ENCODE measurements at regions not wholly inside any gene's neighbourhood (a gene's known extent, or its start where the extent isn't known, plus 50 kb on each side); places are given as distances from the start of the nearest gene placed in this dataset.

GRCh38 chr1:29452463-29453230 is 216.3 kb downstream of the PTPRU start:
- Histone ChIP-seq H3K27ac (no peak overlapping the region), H3K4me3 (no peak overlapping the region), H3K36me3 (no peaks in the 10 kb centered on the region), H3K27me3 (peaks cover 62% of the 10 kb centered on the region), H3K4me1 (no peaks in the 10 kb centered on the region), H3K9me3 (no peaks in the 10 kb centered on the region)
- 47% methylated on average over 3 of the region's 10 CpGs; no CpG with 5 or more reads in 1 of the 2 donors for WGBS, 2 donors (ENCODE audit: low coverage in 1 of 2)
- TF ChIP-seq POLR2AphosphoS5 (IDR thresholded peaks at IDR 0.05) (no peak), EP300 (IDR thresholded peaks at IDR 0.05) (no peak), POLR2A (IDR thresholded peaks at IDR 0.05) (no peak)
- TF ChIP-seq, protein P1, sequence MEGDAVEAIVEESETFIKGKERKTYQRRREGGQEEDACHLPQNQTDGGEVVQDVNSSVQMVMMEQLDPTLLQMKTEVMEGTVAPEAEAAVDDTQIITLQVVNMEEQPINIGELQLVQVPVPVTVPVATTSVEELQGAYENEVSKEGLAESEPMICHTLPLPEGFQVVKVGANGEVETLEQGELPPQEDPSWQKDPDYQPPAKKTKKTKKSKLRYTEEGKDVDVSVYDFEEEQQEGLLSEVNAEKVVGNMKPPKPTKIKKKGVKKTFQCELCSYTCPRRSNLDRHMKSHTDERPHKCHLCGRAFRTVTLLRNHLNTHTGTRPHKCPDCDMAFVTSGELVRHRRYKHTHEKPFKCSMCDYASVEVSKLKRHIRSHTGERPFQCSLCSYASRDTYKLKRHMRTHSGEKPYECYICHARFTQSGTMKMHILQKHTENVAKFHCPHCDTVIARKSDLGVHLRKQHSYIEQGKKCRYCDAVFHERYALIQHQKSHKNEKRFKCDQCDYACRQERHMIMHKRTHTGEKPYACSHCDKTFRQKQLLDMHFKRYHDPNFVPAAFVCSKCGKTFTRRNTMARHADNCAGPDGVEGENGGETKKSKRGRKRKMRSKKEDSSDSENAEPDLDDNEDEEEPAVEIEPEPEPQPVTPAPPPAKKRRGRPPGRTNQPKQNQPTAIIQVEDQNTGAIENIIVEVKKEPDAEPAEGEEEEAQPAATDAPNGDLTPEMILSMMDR (IDR thresholded peaks at IDR 0.05), result no peak
- no peak for ATAC-seq

- Histone ChIP-seq H3K27me3 (peaks cover 60% of the 10 kb centered on the region), H3K36me3 (no peaks in the 10 kb centered on the region), H3K27ac (no peak overlapping the region), H3K4me3 (no peak overlapping the region), H3K9me3 (no peaks in the 10 kb centered on the region), H3K4me1 (no peaks in the 10 kb centered on the region)
- 74 to 80% methylated on average over 1 to 3 of the region's 16 CpGs for WGBS, 2 donors (ENCODE audit: low coverage in 1 of 2)
- TF ChIP-seq EP300 (IDR thresholded peaks at IDR 0.05), result no peak
- no peak for TF ChIP-seq POLR2AphosphoS5 (IDR thresholded peaks at IDR 0.05)
- TF ChIP-seq, protein P1 (IDR thresholded peaks at IDR 0.05), result no peak
- TF ChIP-seq POLR2A (IDR thresholded peaks at IDR 0.05), result no peak
- no peak for ATAC-seq
These were observed 215.1 kb downstream of the PTPRU start for GRCh38 chr1:29451368-29451892.

DNA sequence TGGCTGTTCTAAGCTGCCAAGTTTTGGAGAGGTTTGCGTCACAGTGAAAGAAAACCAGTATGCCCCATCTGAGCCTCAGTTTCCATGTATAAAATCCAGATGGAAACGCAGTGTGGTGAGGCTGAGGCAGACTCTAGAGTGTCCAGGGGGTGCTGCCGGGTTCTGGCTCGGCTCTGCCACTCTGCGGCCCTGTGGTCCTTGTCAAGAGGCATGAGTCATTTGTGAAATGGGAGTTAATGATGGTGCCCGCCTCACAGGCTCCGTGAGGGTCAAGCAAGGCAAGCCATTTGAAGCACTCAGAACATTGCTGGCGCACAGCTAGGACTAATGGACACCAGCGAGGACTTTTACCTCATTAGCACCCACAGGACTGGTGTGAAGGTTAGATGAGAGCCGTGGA is 214.3 kb downstream of the PTPRU start:
- peaks cover 63% of the 10 kb centered on the region for H3K27me3 ChIP-seq
- H3K27ac ChIP-seq, result no peak overlapping the region
- H3K9me3 ChIP-seq, result no peaks in the 10 kb centered on the region
- no peak overlapping the region for H3K4me3 ChIP-seq
- no peaks in the 10 kb centered on the region for H3K4me1 ChIP-seq
- 74 to 82% methylated on average over 3 to 8 of the region's 10 CpGs for WGBS, 2 donors (ENCODE audit: low coverage in 1 of 2)
- TF ChIP-seq POLR2A (IDR thresholded peaks at IDR 0.05), result no peak
- TF ChIP-seq POLR2AphosphoS5 (IDR thresholded peaks at IDR 0.05), result no peak
- TF ChIP-seq EP300 (IDR thresholded peaks at IDR 0.05), result no peak
- TF ChIP-seq, protein P1 (IDR thresholded peaks at IDR 0.05), result no peak
- ATAC-seq, result no peak
- no peaks in the 10 kb centered on the region for H3K36me3 ChIP-seq

GRCh38 chr1:29448456-29449235 is 212.3 kb downstream of the PTPRU start:
- WGBS, 2 donors (ENCODE audit: low coverage in 1 of 2), result 75% methylated on average over 7 of the region's 16 CpGs; no CpG with 5 or more reads in 1 of the 2 donors
- H3K4me1 ChIP-seq, result no peaks in the 10 kb centered on the region
- TF ChIP-seq POLR2A (IDR thresholded peaks at IDR 0.05) (no peak), POLR2AphosphoS5 (IDR thresholded peaks at IDR 0.05) (no peak), EP300 (IDR thresholded peaks at IDR 0.05) (no peak)
- no peak overlapping the region for H3K27ac ChIP-seq
- H3K4me3 ChIP-seq, result no peak overlapping the region
- ATAC-seq, result no peak
- H3K36me3 ChIP-seq, result no peaks in the 10 kb centered on the region
- H3K27me3 ChIP-seq, result peaks cover 70% of the 10 kb centered on the region
- no peaks in the 10 kb centered on the region for H3K9me3 ChIP-seq

GRCh38 chr1:29447368-29447767 is 211.0 kb downstream of the PTPRU start:
- no peaks in the 10 kb centered on the region for H3K4me1 ChIP-seq
- peaks cover 78% of the 10 kb centered on the region for H3K27me3 ChIP-seq
- WGBS, 2 donors (ENCODE audit: low coverage in 1 of 2), result 75 to 81% methylated on average over 1 to 3 of the region's 3 CpGs
- no peak overlapping the region for H3K27ac ChIP-seq
- H3K36me3 ChIP-seq, result no peaks in the 10 kb centered on the region
- no peak for ATAC-seq
- H3K4me3 ChIP-seq, result no peak overlapping the region
- TF ChIP-seq POLR2A (IDR thresholded peaks at IDR 0.05), result no peak
- no peak for TF ChIP-seq EP300 (IDR thresholded peaks at IDR 0.05)
- TF ChIP-seq, protein P1 (IDR thresholded peaks at IDR 0.05), result no peak
- TF ChIP-seq POLR2AphosphoS5 (IDR thresholded peaks at IDR 0.05), result no peak
- H3K9me3 ChIP-seq, result no peaks in the 10 kb centered on the region
